Mesendoderm (in vitro differentiated cells): ENCODE measurements at regions not wholly inside any gene's neighbourhood (a gene's known extent, or its start where the extent isn't known, plus 50 kb on each side); places are given as distances from the start of the nearest gene placed in this dataset.

ENCODE experiments used
- DNase-seq: peaks from one replicate; pipeline ENCODE4 v3.0.0; 2013
- H2AK5ac ChIP-seq: 2 replicates; pipeline ENCODE4 v1.6.1; 2013; ENCODE audit warnings: low read length, inconsistent platforms
- H2BK120ac ChIP-seq: 2 replicates; pipeline ENCODE4 v1.6.1; 2013; ENCODE audit warnings: low read depth, mild to moderate bottlenecking, low read length, moderate library complexity, mixed read lengths
- H2BK15ac ChIP-seq: replicated peaks from 2 replicates; pipeline ENCODE4 v1.6.1; 2013; ENCODE audit warnings: low read depth, mild to moderate bottlenecking, moderate library complexity
- H2BK5ac ChIP-seq: 2 replicates; pipeline ENCODE4 v1.6.1; 2013; ENCODE audit warnings: low read length, inconsistent platforms
- H3K18ac ChIP-seq: 2 replicates; pipeline ENCODE4 v1.6.1; 2013; ENCODE audit warnings: mild to moderate bottlenecking, low read length, mixed read lengths
- H3K23ac ChIP-seq: one replicate; pipeline ENCODE4 v1.6.1; 2013; ENCODE audit warnings: low read length
- H3K27ac ChIP-seq: 2 replicates; pipeline ENCODE4 v1.5.1; 2013; ENCODE audit warnings: low read depth, mild to moderate bottlenecking, inconsistent platforms, low read length, moderate library complexity
- H3K27me3 ChIP-seq: 2 replicates; pipeline ENCODE4 v1.6.1; 2013; ENCODE audit warnings: low read length, control low read depth, mild to moderate bottlenecking, inconsistent platforms; ENCODE audit not compliant: insufficient read depth, poor library complexity
- H3K36me3 ChIP-seq: 2 replicates; pipeline ENCODE4 v1.6.1; 2013; ENCODE audit warnings: low read length, inconsistent platforms; ENCODE audit not compliant: control insufficient read depth, insufficient read depth
- H3K4ac ChIP-seq: one replicate; pipeline ENCODE4 v1.6.1; 2013; ENCODE audit warnings: low read depth, mild to moderate bottlenecking, low read length, moderate library complexity
- H3K4me1 ChIP-seq: 2 replicates; pipeline ENCODE4 v1.6.1; 2013; ENCODE audit warnings: low read depth, low read length, inconsistent platforms; ENCODE audit not compliant: control insufficient read depth
- H3K4me2 ChIP-seq: 2 replicates; pipeline ENCODE4 v1.6.1; 2013; ENCODE audit warnings: low read length
- H3K4me3 ChIP-seq: 2 replicates; pipeline ENCODE4 v1.5.1; 2013; ENCODE audit warnings: mild to moderate bottlenecking, low read length
- H3K56ac ChIP-seq: one replicate; pipeline ENCODE4 v1.6.1; 2013; ENCODE audit warnings: low read length
- H3K79me1 ChIP-seq: 2 replicates; pipeline ENCODE4 v1.6.1; 2013; ENCODE audit warnings: low read length, inconsistent platforms
- H3K79me2 ChIP-seq: 2 replicates; pipeline ENCODE4 v1.6.1; 2013; ENCODE audit warnings: mild to moderate bottlenecking, low read length; ENCODE audit not compliant: control insufficient read depth, insufficient read depth
- H3K9ac ChIP-seq: 2 replicates; pipeline ENCODE4 v1.6.1; 2013; ENCODE audit warnings: low read length, inconsistent platforms
- H4K5ac ChIP-seq: one replicate; pipeline ENCODE4 v1.6.1; 2013; ENCODE audit warnings: low read length
- H4K8ac ChIP-seq: one replicate; pipeline ENCODE4 v1.6.1; 2013; ENCODE audit warnings: low read depth, mild to moderate bottlenecking, control low read depth, low read length, moderate library complexity
- WGBS: extraction: QIAGEN DNeasy Blood & Tissue Kit; methylation state at CpG from one replicate; pipeline ENCODE4 v1.1.7; 2013; ENCODE audit warnings: low lambda C conversion rate, missing lambda C conversion rate; ENCODE audit not compliant: insufficient coverage; ENCODE audit errors: extremely low coverage; 5-methylcytosine and 5-hydroxymethylcytosine counted together

DNA sequence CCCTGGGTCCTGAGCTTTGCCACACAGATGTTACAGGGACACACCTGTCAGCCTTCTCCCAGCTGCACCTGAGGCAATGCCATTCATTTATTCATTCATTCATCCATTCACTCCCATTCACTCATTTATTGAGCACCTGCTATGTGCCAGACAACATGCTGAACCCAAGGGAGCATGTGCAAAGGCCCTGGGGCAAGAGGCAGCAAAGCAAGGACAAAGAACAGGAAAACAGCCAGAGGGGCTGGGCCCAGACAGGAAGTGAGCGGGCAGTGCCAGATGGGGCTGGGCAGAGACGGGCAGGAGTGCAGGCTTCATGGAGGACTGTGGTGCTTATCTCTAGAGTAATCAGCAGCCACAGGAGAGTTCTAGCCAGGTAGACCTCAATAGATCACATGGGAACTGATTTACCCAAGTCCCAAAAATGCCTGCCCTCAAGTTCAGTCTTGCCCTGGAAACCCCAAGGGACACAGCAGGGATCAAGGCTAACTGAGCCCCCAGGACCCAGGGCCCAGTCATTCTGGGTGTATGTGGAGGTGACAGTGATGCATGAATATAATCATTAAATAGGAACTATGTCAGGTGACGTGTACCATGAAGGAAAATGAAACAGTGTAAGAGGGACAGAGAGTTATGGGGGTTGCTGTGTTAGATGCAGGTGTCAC is 530.3 kb downstream of the MATN1 start:
- H2BK5ac ChIP-seq: no peak overlapping the region
- no peak overlapping the region for H3K9ac ChIP-seq
- no peaks in the 10 kb centered on the region for H3K79me2 ChIP-seq
- H4K5ac ChIP-seq: no peak overlapping the region
- no peak overlapping the region for H4K8ac ChIP-seq
- no peak overlapping the region for H3K4me2 ChIP-seq
- H3K18ac ChIP-seq: no peak overlapping the region
- no peak overlapping the region for H3K56ac ChIP-seq
- H3K23ac ChIP-seq: no peak overlapping the region
- WGBS: no CpG with 5 or more reads among the region's 3 CpGs
- no peak overlapping the region for H3K4me3 ChIP-seq
- no peak overlapping the region for H2AK5ac ChIP-seq
- H3K79me1 ChIP-seq: no peaks in the 10 kb centered on the region
- H3K4me1 ChIP-seq: no peaks in the 10 kb centered on the region
- H2BK120ac ChIP-seq: no peak overlapping the region
- H3K27ac ChIP-seq: no peak overlapping the region
- no peak for DNase-seq
- no peaks in the 10 kb centered on the region for H3K36me3 ChIP-seq
- H3K4ac ChIP-seq: no peak overlapping the region
- H2BK15ac ChIP-seq: no peak overlapping the region
- no peaks in the 10 kb centered on the region for H3K27me3 ChIP-seq

GRCh38 chr1:30191154-30191702 is 532.2 kb downstream of the MATN1 start:
- WGBS: no CpG with 5 or more reads among the region's 2 CpGs
- no peak overlapping the region for H4K8ac ChIP-seq
- no peak overlapping the region for H3K9ac ChIP-seq
- H3K4me3 ChIP-seq: no peak overlapping the region
- H3K27ac ChIP-seq: no peak overlapping the region
- H4K5ac ChIP-seq: no peak overlapping the region
- no peaks in the 10 kb centered on the region for H3K79me2 ChIP-seq
- H2BK5ac ChIP-seq: no peak overlapping the region
- H3K4me1 ChIP-seq: no peaks in the 10 kb centered on the region
- no peak overlapping the region for H3K23ac ChIP-seq
- H2AK5ac ChIP-seq: no peak overlapping the region
- peak; percentile 77 for DNase-seq
- no peaks in the 10 kb centered on the region for H3K79me1 ChIP-seq
- no peak overlapping the region for H3K4me2 ChIP-seq
- H2BK120ac ChIP-seq: no peak overlapping the region
- H3K4ac ChIP-seq: no peak overlapping the region
- no peak overlapping the region for H3K56ac ChIP-seq
- no peak overlapping the region for H2BK15ac ChIP-seq
- no peaks in the 10 kb centered on the region for H3K27me3 ChIP-seq
- H3K18ac ChIP-seq: no peak overlapping the region
- H3K36me3 ChIP-seq: no peaks in the 10 kb centered on the region

DNA sequence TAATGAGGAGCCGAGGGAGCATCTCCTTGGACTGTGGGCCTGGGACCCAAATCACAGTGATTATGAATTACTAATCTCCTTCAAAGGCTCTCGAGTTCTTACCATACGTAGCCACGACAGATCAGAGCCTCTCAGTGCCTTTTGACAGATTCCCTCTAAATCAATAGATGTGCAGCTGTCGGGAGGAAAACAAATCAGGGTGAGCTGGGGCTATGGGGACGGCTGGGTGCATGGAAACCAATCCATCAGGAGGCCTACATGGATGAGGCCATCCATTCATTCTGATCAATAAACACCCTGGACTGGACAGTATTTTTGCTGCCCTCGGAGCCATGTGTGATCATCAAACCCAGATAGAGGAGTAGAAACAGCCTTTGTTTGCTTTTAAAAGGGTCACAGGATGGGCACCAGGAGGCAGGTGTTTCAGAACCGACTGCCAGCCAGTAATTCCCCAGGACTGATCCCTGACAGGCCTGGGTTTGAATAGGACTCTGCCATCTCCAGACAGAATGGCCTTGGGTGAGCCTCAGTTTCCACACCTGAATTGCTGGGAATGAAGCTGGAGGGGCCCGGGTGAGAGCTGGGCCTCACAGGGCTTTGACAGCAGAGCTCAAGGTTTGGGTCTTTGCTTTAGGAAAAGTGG is 532.8 kb downstream of the MATN1 start:
- Histone ChIP-seq H3K18ac (no peak overlapping the region), H2BK120ac (no peak overlapping the region), H3K36me3 (no peaks in the 10 kb centered on the region), H2BK5ac (no peak overlapping the region), H4K8ac (no peak overlapping the region), H3K79me2 (no peaks in the 10 kb centered on the region), H3K4me1 (no peaks in the 10 kb centered on the region), H3K27me3 (no peaks in the 10 kb centered on the region), H3K27ac (no peak overlapping the region), H3K23ac (no peak overlapping the region), H3K4me3 (no peak overlapping the region), H2AK5ac (no peak overlapping the region), H2BK15ac (no peak overlapping the region), H3K79me1 (no peaks in the 10 kb centered on the region), H3K4ac (no peak overlapping the region), H3K9ac (no peak overlapping the region), H3K56ac (no peak overlapping the region), H4K5ac (no peak overlapping the region), H3K4me2 (no peak overlapping the region)
- DNase-seq: no peak
- no CpG with 5 or more reads among the region's 9 CpGs for WGBS

- Histone ChIP-seq H3K9ac (no peak overlapping the region), H3K27ac (no peak overlapping the region), H2BK120ac (no peak overlapping the region), H2AK5ac (no peak overlapping the region), H3K18ac (no peak overlapping the region), H2BK15ac (no peak overlapping the region), H3K4me3 (no peak overlapping the region), H3K27me3 (no peaks in the 10 kb centered on the region), H3K4ac (no peak overlapping the region), H3K4me1 (no peaks in the 10 kb centered on the region), H4K8ac (no peak overlapping the region), H3K23ac (no peak overlapping the region), H2BK5ac (no peak overlapping the region), H3K79me1 (no peaks in the 10 kb centered on the region), H3K4me2 (no peak overlapping the region), H3K56ac (no peak overlapping the region), H4K5ac (no peak overlapping the region), H3K36me3 (no peaks in the 10 kb centered on the region), H3K79me2 (no peaks in the 10 kb centered on the region)
- no CpG with 5 or more reads among the region's 9 CpGs for WGBS
- DNase-seq: no peak
Measured at GRCh38 chr1:30189818-30190500, 533.4 kb downstream of the MATN1 start.

- H4K8ac ChIP-seq: no peak overlapping the region
- no peak overlapping the region for H3K18ac ChIP-seq
- no peak for DNase-seq
- WGBS: no CpG with 5 or more reads among the region's 2 CpGs
- no peak overlapping the region for H3K23ac ChIP-seq
- H3K4ac ChIP-seq: no peak overlapping the region
- no peaks in the 10 kb centered on the region for H3K4me1 ChIP-seq
- H3K27me3 ChIP-seq: no peaks in the 10 kb centered on the region
- H3K27ac ChIP-seq: no peak overlapping the region
- no peak overlapping the region for H3K4me3 ChIP-seq
- H3K79me2 ChIP-seq: no peaks in the 10 kb centered on the region
- H4K5ac ChIP-seq: no peak overlapping the region
- H3K79me1 ChIP-seq: no peaks in the 10 kb centered on the region
- no peak overlapping the region for H3K4me2 ChIP-seq
- H3K56ac ChIP-seq: no peak overlapping the region
- no peak overlapping the region for H2AK5ac ChIP-seq
- H2BK5ac ChIP-seq: no peak overlapping the region
- H3K36me3 ChIP-seq: no peaks in the 10 kb centered on the region
- no peak overlapping the region for H2BK15ac ChIP-seq
- no peak overlapping the region for H2BK120ac ChIP-seq
- no peak overlapping the region for H3K9ac ChIP-seq
Measured at GRCh38 chr1:30188999-30189398, 534.4 kb downstream of the MATN1 start.
